ENCODE measurements at regions not wholly inside any gene's neighbourhood (a gene's known extent, or its start where the extent isn't known, plus 50 kb on each side); places are given as distances from the start of the nearest gene placed in this dataset.

- TF ChIP-seq NFRKB (IDR thresholded peaks at IDR 0.05): no peak
- TF ChIP-seq RARA (CRISPR knock-in tag; IDR thresholded peaks at IDR 0.05): no peak
- TF ChIP-seq ZNF138 (CRISPR knock-in tag; IDR thresholded peaks at IDR 0.05; ENCODE audit: low read depth): no peak
- no peak for TF ChIP-seq STAG1 (CRISPR knock-in tag; IDR thresholded peaks at IDR 0.05)
- no peak for TF ChIP-seq CTCF (CRISPR knock-in tag; IDR thresholded peaks at IDR 0.05)
- TF ChIP-seq MTA3 (CRISPR knock-in tag; IDR thresholded peaks at IDR 0.05): no peak
- no peak for TF ChIP-seq ZNF3 (CRISPR knock-in tag; IDR thresholded peaks at IDR 0.05)
- TF ChIP-seq SNRNP70 (IDR thresholded peaks at IDR 0.05; ENCODE audit: low read depth, low read length): no peak
- no peak for TF ChIP-seq HNF4A (CRISPR knock-in tag; IDR thresholded peaks at IDR 0.05)
These were observed 147.3 kb upstream of the RFLNA start for GRCh38 chr12:124147575-124147974.
